GM18868 (cell line): ENCODE measurements at regions not wholly inside any gene's neighbourhood (a gene's known extent, or its start where the extent isn't known, plus 50 kb on each side); places are given as distances from the start of the nearest gene placed in this dataset.

Experiments used
- ATAC-seq: cut with Tn5 transposase; IDR thresholded peaks from one replicate; pipeline ENCODE4 v1.9.1; 2021; ENCODE audit warnings: mild to moderate bottlenecking, moderate library complexity; ENCODE audit not compliant: unreplicated experiment

GRCh38 chr3:31213869-31214486 lies 318.7 kb upstream of the STT3B start:
- peak; percentile 75 for ATAC-seq

GRCh38 chr3:31218082-31218481 lies 314.6 kb upstream of the STT3B start:
- no peak for ATAC-seq

GRCh38 chr3:31219131-31219843 lies 313.4 kb upstream of the STT3B start:
- ATAC-seq: peak; percentile 74

- ATAC-seq: no peak
Observed at GRCh38 chr3:31220431-31220830, 312.3 kb upstream of the STT3B start.

GRCh38 chr3:31223278-31223677 lies 309.4 kb upstream of the STT3B start:
- no peak for ATAC-seq

- ATAC-seq: no peak
Observed at GRCh38 chr3:31224936-31225335, 307.8 kb upstream of the STT3B start.

- ATAC-seq: no peak
Observed at GRCh38 chr3:31225923-31226322, 306.8 kb upstream of the STT3B start.

GRCh38 chr3:31226346-31226745 lies 306.4 kb upstream of the STT3B start:
- ATAC-seq: no peak

GRCh38 chr3:31227131-31227562 lies 305.6 kb upstream of the STT3B start:
- peak; percentile 66 for ATAC-seq

GRCh38 chr3:31230425-31231223 lies 302.1 kb upstream of the STT3B start:
- peak; percentile 30 for ATAC-seq

GRCh38 chr3:31232055-31233025 lies 300.4 kb upstream of the STT3B start:
- ATAC-seq: peak; percentile 40

GRCh38 chr3:31234145-31234544 lies 298.6 kb upstream of the STT3B start:
- ATAC-seq: no peak

- ATAC-seq: no peak
Observed at GRCh38 chr3:31235062-31235700, 297.5 kb upstream of the STT3B start.

- no peak for ATAC-seq
Observed at GRCh38 chr3:31237887-31238286, 294.8 kb upstream of the STT3B start.

- no peak for ATAC-seq
Observed at GRCh38 chr3:31240013-31240412, 292.7 kb upstream of the STT3B start.

GRCh38 chr3:31240466-31240865 lies 292.3 kb upstream of the STT3B start:
- peak; percentile 19 for ATAC-seq

- ATAC-seq: no peak
Observed at GRCh38 chr3:31240874-31241273, 291.9 kb upstream of the STT3B start.

- ATAC-seq: no peak
Observed at GRCh38 chr3:31241533-31241932, 291.2 kb upstream of the STT3B start.

- peak; percentile 66 for ATAC-seq
Observed at GRCh38 chr3:31242026-31242960, 290.4 kb upstream of the STT3B start.
